HG03432 (cell line): ENCODE measurements at regions not wholly inside any gene's neighbourhood (a gene's known extent, or its start where the extent isn't known, plus 50 kb on each side); places are given as distances from the start of the nearest gene placed in this dataset.
"Not testable (repeated sequence)": the region's sequence is repeated elsewhere in the genome, so short reads cannot be mapped to it uniquely, and the experiment has no call there.

Source experiments
- ATAC-seq: cut with Tn5 transposase; IDR thresholded peaks from one replicate; pipeline ENCODE4 v1.9.1; 2021; ENCODE audit warnings: mild to moderate bottlenecking, moderate library complexity; ENCODE audit not compliant: unreplicated experiment

DNA sequence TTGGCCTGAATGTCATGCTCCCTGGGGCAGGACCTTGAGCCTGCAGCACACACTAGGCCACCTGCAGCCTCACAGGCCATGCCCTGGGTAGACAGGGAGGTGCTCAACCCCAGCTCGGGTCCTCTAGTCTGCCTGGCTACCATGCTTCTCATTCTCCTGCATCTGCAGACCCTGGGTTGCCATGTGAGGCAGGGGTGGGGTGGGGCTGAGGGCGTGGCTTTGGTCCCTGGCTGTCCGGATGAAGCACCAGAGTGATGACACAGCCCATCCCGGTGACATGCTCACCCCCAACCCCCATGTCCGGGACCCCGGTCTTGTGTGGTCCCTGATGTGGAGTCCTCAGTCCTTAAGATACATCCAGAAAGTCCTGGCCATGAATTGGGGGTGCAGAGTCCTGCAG lies 521.8 kb downstream of the GOLGA6L6 start:
- ATAC-seq: not testable (repeated sequence)

DNA sequence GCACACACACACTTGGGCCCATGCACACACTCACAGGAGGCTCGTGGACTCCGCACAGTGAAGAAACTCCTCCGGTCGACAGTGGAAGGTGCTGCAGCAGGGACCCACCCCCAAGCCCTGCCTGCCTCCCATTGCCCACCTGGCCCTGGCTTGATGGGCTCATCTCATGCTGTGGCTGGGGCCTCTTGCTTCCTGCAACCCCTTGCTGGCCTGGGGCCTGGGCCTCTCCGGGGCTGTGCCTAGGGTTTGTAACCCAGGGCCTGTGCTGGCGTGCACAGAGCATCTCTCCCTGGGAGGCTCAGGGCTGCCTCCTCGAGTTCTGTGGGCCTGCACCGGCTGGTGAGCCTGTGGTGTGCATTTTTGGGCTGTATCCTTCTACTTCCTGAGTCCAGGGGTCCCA lies 524.0 kb downstream of the GOLGA6L6 start:
- not testable (repeated sequence) for ATAC-seq

DNA sequence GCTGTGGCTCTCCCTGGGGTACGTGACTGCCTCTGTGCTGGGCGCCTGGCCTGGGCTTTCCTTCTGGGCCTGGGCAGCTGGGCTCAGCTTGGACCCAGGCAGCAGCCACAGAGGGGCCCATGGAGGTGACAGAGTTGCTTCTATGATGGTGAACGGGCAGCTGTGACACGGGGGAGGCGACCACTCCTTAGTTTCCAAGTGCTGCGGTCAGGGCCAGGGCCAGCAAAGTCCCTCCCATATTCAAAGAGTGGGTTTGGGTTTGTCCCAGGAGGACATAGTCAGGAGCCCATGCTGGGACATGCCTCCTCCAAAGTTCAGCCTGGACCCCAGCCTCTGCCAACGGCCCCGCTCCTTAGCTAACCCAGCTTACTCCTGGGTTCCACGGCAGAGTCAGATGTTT lies 524.7 kb downstream of the GOLGA6L6 start:
- ATAC-seq: not testable (repeated sequence)

DNA sequence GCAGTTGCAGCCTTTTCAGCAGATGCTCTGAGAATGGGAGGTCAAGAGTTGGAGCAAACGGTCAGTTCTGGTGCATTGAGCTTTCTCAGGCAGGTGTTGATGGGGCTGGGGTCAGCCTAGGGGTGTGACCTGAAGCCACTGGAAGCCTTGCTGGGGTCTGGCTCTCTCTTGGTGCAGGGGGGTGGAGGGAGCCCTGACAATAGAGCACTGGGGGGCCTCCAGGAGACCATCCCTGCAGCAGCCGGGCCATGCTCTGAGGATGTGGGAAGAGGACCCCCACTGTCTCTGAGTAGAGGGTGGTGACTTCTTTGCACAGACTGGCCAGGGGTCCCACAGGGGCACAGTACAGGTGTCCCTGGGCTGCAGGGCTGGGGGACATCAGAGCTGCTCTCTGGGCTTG lies 528.8 kb downstream of the GOLGA6L6 start:
- ATAC-seq: not testable (repeated sequence)

DNA sequence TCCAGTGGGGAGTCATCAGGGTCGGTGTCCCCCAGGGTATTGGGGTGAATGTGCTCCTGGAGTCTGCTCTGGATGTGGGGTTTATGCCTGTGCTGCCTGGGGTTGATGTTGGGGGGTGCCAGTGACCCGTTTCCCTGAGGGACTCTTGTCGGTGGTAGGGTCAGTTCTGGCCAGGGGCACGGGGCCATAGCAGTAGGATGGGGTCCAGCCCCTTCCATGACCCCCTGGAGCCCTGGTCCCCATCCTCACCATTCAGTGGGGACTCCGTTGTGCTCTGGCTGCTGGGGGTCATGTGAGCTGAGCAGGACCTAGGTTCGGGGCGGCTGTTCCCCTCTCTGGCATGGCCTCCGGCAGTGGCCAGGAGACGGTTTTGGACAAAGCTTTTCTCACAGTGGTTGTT lies 530.8 kb downstream of the GOLGA6L6 start:
- not testable (repeated sequence) for ATAC-seq

DNA sequence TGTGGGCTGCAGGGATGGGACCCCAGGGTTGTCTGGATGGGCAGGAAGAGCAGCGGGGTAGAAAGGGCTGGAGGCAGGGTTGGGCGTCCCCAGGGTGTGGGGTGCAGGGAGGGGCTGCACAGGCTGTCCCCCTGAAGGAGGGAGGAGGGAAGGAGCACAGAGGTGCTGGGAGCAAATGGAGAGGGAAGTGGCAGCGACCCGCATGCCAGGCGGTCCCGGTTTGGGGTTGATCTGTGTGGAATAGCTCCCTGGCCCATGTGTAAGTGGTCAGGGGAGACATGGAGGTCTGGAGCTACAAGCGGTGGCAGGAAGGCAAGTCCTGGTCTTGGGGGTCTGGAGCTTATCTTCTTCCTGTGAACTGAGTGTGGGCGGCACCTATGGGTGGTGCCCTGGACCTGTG lies 532.0 kb downstream of the GOLGA6L6 start:
- not testable (repeated sequence) for ATAC-seq

DNA sequence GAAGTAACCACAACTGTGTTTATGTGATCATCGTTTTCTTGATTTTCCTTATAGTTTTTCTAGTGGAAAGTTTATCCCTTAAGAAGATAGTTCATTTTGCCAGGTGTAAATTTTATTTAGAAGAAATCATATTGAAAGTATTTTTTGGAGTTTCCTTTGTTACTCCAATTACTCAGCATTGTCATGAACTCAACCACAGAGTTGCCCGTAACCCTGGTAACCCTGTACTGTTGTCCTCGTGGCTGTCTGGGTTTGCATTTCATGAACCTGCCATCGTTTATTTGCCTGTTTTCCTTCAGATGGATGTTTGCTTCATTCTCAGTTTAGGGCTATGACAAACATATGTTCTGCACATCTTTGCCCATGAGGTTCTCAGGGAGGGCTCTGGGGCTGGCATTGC lies 534.3 kb downstream of the GOLGA6L6 start:
- ATAC-seq: not testable (repeated sequence)

DNA sequence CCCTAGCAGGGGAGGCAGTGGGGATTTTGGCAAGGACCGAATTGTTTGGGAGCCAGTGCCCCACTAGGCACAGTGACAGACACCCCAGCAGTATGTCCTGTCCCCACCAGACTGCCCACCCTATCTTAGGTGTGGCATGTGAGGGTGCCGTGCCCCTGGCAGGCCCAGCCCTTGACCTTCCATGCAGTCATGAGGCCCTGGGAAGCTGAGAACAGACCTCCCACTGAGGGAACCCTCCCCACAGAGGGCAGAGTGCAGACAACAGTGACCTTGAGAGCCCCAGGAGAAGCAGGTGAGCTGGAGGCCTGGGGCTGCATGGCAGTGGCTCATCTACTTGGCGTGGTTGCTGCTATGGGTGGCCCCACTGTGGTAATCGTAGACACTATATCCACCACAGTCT lies 538.1 kb downstream of the GOLGA6L6 start:
- not testable (repeated sequence) for ATAC-seq

DNA sequence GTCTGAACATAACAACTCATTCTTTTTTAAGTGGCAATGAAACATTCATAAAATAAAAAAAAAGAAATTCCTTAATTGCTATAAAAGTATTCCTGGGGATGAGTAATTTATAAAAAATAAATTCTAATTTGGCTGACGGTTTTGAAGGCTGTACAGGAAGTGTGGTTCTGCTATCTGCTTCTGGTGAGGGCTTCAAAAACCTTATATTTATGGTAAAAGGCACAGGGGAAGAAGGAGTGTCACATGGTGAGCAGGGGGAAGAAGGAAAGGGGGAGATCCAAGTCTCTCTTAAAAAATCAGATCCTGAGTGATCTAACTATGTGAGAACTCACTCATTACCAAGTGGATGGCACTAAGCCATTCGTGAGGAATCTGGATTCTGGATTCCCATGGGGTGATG lies 539.0 kb downstream of the GOLGA6L6 start:
- ATAC-seq: not testable (repeated sequence)

DNA sequence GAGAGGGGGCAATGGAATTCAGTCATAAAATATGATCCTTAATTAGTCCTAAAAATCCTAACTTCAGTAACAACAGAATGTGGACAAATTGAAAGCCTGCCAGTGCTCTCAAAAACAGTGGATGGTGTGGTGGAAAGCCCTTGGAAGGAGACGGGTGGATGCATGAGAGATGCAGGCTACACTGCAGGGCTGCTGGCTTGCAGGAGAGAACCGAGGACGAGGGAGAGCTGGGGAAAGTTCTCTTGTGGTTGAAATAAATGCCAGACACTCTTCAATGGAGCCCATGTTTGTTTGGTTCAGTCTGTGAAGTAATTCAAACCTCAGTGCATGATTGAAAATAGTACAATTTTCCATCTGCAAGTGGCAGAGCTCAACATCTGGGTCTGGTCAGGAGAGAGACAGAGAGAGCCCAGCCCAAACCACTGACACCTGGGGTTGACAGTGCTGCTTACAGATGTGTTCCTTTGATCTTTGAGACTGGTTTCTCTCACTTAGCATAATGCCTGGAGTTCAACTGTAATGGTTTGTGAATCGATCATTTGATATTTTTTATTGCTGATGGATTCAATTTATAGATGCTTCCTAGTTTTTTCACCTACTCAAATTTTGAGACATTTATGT lies 544.9 kb downstream of the GOLGA6L6 start:
- not testable (repeated sequence) for ATAC-seq

DNA sequence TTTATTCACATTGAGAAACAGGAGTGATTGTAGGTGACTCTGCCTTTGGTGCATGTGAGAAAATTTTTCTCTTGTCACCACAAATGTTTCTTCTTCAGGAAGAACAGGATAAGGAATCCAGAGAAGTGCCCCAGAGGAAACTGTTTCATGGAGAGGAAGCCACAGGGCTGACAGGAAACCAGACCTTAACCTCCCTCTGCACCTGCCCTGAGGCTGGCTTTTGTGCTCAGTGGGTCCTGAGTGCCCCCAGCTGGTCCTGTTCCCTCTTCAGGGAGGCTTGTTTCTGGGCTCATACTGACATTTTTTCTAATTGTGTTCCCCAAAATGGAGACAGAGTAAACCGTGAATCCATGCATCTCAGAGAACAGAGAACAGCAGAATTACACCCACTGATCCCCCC lies 546.3 kb downstream of the GOLGA6L6 start:
- not testable (repeated sequence) for ATAC-seq

DNA sequence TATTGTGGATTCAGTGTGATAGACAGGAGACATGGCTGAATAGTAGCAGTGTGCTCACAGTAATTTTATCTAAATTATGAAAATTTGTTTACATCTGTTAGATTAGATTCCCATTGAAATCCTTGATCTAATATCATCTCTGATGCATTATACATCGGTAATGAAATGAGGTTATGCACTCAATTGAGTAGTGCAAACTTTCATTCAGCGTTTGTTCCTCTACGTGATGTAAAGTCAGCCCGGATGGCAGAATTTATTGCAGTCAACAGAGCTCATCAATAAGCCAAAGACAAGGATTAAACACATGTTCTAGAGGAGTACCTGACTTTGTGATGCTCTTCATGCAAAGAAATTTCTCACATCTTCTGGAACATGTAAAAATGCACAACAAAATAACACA lies 549.2 kb downstream of the GOLGA6L6 start:
- ATAC-seq: no peak

DNA sequence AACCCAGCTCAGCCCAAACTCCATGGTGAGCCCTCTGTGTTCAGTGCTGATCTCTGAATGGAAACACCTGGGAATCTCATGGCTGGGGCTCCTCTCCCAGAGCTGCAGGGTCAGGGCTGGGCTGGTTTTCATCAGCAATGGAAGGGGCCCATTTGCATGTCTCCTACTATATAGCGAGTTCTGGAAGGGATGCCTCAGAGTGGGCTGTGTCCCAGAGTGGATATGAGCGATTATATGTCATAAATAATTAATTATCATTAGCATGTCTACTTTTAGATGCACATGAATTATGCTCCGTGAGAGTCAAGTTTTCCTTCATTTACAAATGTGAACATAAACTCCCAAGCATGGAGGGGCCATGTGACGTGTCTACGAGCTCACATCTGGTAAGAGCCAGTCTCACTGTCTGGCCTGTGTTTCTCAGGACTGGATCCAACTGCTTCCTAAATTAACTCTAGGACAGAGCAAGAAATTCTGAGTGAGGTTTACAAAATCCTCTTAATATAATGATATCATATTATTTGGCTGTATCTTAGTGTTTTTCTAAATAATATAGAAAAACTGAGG lies 553.4 kb downstream of the GOLGA6L6 start:
- ATAC-seq: no peak

DNA sequence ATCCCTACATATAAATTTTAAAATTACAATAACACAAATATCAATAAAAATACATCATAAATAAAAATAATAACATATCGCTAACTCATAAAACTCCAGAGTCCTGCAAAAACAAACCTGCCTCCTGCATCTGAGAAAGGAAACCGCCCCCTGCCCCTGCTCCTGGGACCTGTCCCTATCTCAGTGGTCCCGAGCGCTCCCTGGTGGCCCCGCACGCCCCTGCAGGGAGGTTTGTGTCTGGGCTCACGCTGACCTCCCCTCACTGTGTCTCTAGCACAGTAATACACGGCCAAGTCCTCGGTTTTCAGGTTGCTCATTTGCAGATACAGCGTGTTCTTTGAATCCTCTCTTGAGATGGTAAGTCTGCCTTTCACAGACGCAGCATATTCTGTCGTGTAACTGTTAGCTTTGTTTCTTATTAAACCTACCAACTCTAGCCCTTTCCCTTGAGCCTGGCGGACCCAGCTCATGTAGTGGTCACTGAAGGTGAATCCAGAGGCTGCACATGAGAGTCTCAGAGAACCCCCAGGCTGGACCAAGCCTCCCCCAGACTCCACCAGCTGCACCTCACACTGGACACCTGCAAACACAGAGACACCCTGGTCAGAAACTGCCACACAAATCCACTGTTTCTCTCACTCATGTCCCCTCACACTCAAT lies 554.1 kb downstream of the GOLGA6L6 start:
- no peak for ATAC-seq

DNA sequence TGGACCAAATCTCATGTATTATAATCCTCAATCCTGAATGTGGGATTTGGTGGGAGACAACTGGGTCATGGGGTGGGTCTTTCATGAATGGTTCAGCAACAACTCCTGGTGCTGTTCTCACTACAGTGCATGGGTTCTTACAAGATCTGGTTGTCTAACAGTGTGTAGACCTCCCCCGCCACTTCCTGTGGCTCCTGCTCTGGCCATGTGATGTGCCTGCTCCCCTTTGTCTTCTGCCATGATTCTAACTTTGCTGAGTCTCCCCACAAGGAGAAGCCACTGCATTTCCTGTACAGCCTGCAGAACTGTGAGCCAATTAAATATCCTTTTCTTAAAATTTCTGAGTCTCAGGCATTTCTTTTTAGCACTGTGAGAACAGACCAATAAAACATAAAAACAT lies 557.5 kb downstream of the GOLGA6L6 start:
- ATAC-seq: no peak

DNA sequence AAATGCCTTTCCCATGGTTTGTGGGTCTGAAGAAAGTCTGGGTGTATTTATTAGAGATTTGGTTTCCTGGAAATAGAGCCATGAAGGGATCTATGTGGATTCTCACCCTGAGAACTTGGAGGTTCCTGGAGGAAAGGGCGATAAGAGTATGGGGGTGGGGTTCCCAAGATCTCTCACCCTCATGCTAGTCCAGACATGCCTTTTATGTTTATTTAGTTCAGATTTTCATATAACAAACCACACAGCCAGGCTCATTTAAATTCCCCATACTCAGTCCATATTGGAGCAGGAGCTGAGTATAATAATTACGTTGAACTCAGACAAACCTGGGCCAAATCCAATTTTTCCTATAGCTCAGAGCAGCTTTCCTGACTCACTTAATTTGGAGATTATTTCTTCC lies 566.6 kb downstream of the GOLGA6L6 start:
- no peak for ATAC-seq

DNA sequence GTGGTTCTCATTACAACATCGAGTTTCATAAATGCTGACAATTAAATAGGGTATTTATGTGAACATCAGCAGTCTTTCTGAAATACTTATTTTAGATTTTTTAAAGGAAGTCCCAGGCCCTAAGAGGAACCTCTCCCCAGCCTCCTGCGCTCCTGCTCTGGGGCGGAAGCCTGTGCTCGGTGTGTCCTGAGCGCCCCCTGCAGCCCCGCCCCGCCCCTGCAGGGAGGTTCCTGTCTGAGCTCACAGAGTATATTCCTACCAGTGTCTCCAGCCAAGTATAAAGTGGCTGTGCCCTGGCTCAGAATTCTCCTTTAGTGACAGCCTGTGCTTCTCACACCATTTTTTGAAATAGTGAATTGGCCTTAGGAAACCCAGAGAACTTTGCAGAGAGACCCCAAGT lies 567.9 kb downstream of the GOLGA6L6 start:
- no peak for ATAC-seq

DNA sequence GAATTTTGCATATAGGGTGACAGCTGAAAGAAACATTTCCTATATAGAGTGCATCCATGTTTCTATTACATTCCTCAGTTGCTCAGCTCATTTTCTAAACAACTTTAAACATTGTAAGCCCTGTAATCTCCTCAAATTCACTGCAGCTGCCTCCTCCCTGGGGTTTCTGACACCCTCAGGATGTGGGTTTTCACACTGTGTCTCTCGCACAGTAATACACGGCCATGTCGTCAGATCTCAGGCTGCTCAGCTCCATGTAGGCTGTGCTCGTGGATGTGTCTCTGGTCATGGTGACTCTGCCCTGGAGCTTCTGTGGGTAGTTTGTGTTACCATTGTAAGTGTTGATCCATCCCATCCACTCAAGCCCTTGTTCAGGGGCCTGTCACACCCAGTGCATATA lies 569.0 kb downstream of the GOLGA6L6 start:
- not testable (repeated sequence) for ATAC-seq

DNA sequence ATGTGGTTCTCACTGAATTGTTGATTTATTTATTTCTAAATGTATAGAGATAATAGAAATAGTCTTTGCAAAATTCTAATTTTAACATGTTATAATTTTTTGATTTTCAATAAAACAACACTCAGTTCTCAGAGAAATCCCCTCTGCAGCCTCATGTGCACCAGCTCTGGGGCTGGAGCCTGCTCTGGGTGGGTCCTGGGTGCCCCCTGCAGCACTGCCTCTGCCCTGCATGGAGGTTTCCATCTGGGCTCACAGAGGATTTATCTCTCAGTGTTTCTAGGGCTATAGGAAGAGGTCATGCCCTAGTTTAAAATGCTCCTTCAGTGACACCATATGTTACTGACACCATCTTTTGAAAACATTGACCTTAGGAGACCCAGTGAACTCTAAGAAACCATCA lies 576.0 kb downstream of the GOLGA6L6 start:
- ATAC-seq: not testable (repeated sequence)

DNA sequence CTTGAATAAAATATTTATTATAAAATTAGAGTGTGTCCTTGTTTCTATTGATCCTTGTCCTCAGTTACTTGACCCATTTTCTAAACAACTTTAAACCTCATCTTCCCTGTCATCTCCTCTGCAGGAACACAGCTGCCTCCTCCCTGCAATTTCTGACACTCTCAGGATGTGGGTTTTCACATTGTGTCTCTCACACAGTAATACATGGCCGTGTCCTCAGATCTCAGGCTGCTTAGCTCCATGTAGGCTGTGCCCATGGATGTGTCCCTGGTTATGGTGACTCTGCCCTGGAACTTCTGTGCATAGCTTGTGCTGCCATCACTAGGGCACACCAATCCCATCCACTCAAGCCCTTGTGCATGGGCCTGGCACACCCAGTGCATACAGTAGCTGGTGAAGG lies 577.1 kb downstream of the GOLGA6L6 start:
- ATAC-seq: not testable (repeated sequence)

DNA sequence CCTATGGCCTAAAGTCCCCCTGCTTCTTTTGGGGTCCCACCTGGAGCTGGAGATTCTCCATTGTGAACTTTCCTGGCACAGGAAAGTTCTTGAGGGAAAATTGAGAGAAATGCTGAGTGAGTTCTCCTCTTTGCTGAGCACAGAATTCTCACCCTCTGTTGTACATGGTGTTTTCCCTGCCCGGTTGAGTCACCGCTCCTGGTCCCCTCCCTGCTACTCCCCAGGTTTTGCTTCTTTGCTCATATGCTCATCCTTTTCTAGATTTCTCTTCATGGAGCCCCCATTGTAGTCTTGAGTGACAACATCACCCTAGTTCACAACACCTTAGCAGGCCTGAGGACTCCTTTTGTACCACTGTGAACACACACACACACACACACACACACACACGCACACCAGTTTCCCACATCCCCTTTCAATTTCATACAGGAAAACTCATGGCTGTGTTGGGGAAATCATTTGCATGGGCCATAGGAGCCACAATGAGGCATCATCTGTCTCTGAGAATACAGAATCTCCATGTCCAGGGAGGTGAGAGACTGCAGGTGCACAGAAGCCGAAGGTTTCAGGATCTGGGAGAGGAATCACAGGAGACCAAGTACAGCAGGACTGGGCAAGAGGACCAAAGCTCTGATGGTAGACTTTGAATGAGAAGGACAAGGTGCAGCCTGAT lies 585.3 kb downstream of the GOLGA6L6 start:
- no peak for ATAC-seq
